ENCODE measurements at regions not wholly inside any gene's neighbourhood (a gene's known extent, or its start where the extent isn't known, plus 50 kb on each side); places are given as distances from the start of the nearest gene placed in this dataset.
A peak's percentile ranks its signal among the peaks of the same experiment; 100 is the strongest.

DNA sequence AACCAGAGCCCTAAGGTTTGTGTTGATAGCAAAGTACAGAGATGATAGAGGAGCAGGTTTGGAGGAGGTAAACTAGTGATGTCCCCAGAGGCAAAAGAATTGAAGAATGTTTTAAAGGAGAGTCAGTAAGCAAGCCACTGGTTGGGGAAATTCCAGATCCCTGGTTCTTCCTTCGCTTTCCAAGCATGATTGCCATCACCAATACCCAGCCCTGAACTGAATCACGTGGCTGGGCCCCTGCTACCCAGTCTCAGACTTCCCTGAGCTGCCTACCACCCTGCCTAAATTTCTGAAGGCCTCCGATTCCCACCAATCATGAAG is 95.3 kb upstream of the FOXN2 start (continued):
- no peak; the same call in 1 of the 2 replicates for TF ChIP-seq ZFP91 (CRISPR knock-in tag; IDR thresholded peaks at IDR 0.05; ENCODE audit: borderline replicate concordance)
- no peak for TF ChIP-seq ZNF790 (CRISPR knock-in tag; IDR thresholded peaks at IDR 0.05; ENCODE audit: borderline replicate concordance)
- no peak for TF ChIP-seq JDP2 (CRISPR knock-in tag; IDR thresholded peaks at IDR 0.05; ENCODE audit: borderline replicate concordance)
- no peak for TF ChIP-seq ZNF660 (CRISPR knock-in tag; IDR thresholded peaks at IDR 0.05; ENCODE audit: borderline replicate concordance, low read depth)
- no peak for TF ChIP-seq TEAD3 (CRISPR knock-in tag; optimal IDR thresholded peaks at IDR 0.05; ENCODE audit: borderline replicate concordance)
- TF ChIP-seq, protein P1, sequence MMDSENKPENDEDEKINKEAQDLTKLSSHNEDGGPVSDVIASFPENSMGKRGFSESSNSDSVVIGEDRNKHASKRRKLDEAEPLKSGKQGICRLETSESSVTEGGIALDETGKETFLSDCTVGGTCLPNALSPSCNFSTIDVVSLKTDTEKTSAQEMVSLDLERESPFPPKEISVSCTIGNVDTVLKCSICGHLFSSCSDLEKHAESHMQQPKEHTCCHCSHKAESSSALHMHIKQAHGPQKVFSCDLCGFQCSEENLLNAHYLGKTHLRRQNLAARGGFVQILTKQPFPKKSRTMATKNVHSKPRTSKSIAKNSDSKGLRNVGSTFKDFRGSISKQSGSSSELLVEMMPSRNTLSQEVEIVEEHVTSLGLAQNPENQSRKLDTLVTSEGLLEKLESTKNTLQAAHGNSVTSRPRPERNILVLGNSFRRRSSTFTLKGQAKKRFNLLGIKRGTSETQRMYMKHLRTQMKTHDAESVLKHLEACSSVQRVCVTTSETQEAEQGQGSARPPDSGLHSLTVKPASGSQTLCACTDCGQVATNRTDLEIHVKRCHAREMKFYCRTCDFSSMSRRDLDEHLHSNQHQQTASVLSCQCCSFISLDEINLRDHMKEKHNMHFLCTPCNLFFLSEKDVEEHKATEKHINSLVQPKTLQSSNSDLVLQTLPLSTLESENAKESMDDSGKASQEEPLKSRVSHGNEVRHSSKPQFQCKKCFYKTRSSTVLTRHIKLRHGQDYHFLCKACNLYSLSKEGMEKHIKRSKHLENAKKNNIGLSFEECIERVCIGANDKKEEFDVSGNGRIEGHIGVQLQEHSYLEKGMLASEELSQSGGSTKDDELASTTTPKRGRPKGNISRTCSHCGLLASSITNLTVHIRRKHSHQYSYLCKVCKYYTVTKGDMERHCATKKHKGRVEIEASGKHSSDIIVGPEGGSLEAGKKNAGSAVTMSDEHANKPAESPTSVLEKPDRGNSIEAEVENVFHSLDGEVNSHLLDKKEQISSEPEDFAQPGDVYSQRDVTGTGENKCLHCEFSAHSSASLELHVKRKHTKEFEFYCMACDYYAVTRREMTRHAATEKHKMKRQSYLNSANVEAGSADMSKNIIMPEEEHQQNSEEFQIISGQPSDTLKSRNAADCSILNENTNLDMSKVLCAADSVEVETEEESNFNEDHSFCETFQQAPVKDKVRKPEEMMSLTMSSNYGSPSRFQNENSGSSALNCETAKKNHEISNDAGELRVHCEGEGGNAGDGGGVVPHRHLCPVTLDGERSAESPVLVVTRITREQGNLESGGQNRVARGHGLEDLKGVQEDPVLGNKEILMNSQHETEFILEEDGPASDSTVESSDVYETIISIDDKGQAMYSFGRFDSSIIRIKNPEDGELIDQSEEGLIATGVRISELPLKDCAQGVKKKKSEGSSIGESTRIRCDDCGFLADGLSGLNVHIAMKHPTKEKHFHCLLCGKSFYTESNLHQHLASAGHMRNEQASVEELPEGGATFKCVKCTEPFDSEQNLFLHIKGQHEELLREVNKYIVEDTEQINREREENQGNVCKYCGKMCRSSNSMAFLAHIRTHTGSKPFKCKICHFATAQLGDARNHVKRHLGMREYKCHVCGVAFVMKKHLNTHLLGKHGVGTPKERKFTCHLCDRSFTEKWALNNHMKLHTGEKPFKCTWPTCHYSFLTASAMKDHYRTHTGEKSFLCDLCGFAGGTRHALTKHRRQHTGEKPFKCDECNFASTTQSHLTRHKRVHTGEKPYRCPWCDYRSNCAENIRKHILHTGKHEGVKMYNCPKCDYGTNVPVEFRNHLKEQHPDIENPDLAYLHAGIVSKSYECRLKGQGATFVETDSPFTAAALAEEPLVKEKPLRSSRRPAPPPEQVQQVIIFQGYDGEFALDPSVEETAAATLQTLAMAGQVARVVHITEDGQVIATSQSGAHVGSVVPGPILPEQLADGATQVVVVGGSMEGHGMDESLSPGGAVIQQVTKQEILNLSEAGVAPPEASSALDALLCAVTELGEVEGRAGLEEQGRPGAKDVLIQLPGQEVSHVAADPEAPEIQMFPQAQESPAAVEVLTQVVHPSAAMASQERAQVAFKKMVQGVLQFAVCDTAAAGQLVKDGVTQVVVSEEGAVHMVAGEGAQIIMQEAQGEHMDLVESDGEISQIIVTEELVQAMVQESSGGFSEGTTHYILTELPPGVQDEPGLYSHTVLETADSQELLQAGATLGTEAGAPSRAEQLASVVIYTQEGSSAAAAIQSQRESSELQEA (CRISPR knock-in tag; IDR thresholded peaks at IDR 0.05; ENCODE audit: not compliant biosample characterization): peak; percentile 35
- TF ChIP-seq ZNF839 (CRISPR knock-in tag; IDR thresholded peaks at IDR 0.05; ENCODE audit: borderline replicate concordance): no peak
- TF ChIP-seq ZNF687 (CRISPR knock-in tag; IDR thresholded peaks at IDR 0.05): peak; percentile 44; the same call in 1 of the 2 replicates
- no peak for TF ChIP-seq PRDM15 (CRISPR knock-in tag; IDR thresholded peaks at IDR 0.05)
